Muscle of leg (tissue), 3 donors: ENCODE measurements at regions not wholly inside any gene's neighbourhood (a gene's known extent, or its start where the extent isn't known, plus 50 kb on each side); places are given as distances from the start of the nearest gene placed in this dataset.
"Not testable (repeated sequence)": the region's sequence is repeated elsewhere in the genome, so short reads cannot be mapped to it uniquely, and the experiment has no call there.

ENCODE experiments used
- DNase-seq: peaks from one replicate; pipeline ENCODE4 v3.0.0; 2013
- H3K27ac ChIP-seq: one replicate; pipeline ENCODE4 v1.5.1; 2013; ENCODE audit warnings: mild to moderate bottlenecking, low read length, control low read depth
- H3K27me3 ChIP-seq: one replicate; pipeline ENCODE4 v1.6.1; 2013; ENCODE audit warnings: low read length; ENCODE audit not compliant: control insufficient read depth, insufficient read depth
- H3K36me3 ChIP-seq: one replicate; pipeline ENCODE4 v1.6.1; 2013; ENCODE audit warnings: low read length; ENCODE audit not compliant: control insufficient read depth, insufficient read depth
- H3K4me1 ChIP-seq: one replicate; pipeline ENCODE4 v1.6.1; 2013; ENCODE audit warnings: low read length; ENCODE audit not compliant: control insufficient read depth, insufficient read depth
- H3K4me3 ChIP-seq: one replicate; pipeline ENCODE4 v1.5.1; 2013; ENCODE audit warnings: low read length, control low read depth
- H3K9me3 ChIP-seq: replicated peaks from 2 replicates; pipeline ENCODE4 v1.6.1; 2013; ENCODE audit warnings: low read depth, low read length; ENCODE audit not compliant: control insufficient read depth
- WGBS: methylation state at CpG from one replicate; pipeline ENCODE4 v1.1.5; 2013; ENCODE audit warnings: missing lambda C conversion rate; ENCODE audit not compliant: insufficient coverage; 5-methylcytosine and 5-hydroxymethylcytosine counted together

DNA sequence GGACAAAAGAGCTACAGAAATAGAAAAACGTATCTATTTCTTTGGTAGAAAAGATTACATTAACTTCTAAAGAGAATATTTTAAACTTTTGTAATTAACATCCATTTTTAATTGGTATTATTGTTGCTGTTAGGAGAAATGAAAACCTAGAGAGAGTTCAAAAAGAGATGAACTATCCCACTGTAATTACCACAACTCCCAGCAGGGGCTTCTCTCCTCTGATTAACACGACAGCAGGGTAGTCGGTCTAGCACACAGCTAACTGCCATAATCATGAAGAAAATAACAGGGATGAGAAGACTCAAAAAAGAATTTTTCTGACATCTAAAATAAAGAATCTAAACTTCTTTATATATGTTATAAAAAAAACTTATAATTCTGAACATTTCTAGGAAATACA, 86.2 kb upstream of the CDH9 start:
- H3K27me3 ChIP-seq, result no peaks in the 10 kb centered on the region
- no peak overlapping the region for H3K27ac ChIP-seq
- H3K9me3 ChIP-seq, result peaks cover 2% of the 10 kb centered on the region
- DNase-seq, result peak; percentile 5
- H3K4me1 ChIP-seq, result no peaks in the 10 kb centered on the region
- H3K4me3 ChIP-seq, result no peak overlapping the region
- no peaks in the 10 kb centered on the region for H3K36me3 ChIP-seq
- no CpG with 5 or more reads among the region's 3 CpGs for WGBS

DNA sequence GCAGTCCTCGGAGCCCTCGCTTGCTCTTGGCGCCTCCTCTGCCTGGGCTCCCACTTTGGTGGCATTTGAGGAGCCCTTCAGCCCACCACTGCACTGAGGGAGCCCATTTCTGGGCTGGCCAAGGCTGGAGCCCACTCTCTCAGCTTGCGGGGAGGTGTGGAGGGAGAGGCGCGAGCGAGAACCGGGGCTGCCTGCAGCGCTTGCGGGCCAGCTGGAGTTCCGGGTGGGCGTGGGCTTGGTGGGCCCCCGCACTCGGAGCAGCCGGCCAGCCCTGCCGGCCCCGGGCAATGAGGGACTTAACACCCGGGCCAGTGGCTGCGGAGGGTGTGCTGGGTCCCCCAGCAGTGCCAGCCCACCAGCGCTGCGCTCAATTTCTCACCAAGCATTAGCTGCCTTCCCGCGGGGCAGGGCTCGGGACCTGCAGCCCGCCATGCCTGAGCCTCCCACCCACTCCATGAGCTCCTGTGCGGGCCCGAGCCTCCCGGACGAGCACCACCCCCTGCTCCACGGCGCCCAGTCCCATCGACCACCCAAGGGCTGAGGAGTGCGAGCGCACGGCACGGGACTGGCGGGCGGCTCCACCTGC, 81.4 kb upstream of the CDH9 start:
- H3K4me3 ChIP-seq, H3K27me3 ChIP-seq: not testable (repeated sequence)
- 100% methylated on average over 19 of the region's 38 CpGs for WGBS

DNA sequence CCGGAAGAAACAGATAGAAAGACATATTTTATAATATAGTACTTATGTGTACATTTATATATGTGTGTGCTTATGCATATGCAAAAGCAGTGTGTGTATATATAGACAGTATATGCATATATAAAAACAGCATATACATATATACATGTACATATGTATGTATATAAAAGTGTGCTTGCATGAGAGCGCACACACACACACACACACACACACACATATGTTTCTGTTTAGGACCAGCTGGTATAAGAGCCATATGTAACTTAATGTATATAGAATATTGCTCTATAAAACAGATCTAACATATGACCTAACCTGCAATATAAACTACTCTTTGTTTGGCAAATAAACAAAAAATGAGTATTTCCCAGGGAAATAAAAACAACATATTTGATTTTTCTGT, 65.1 kb upstream of the CDH9 start:
- Histone ChIP-seq H3K4me3 (no peak overlapping the region), H3K4me1 (no peaks in the 10 kb centered on the region), H3K9me3 (no peaks in the 10 kb centered on the region), H3K27ac (no peak overlapping the region), H3K36me3 (no peaks in the 10 kb centered on the region), H3K27me3 (no peaks in the 10 kb centered on the region)
- WGBS, result no CpG with 5 or more reads among the region's 2 CpGs
- no peak for DNase-seq

More for the DNA sequence above, 81.4 kb upstream of the CDH9 start:
- H3K36me3 ChIP-seq, H3K27ac ChIP-seq, H3K4me1 ChIP-seq, DNase-seq, H3K9me3 ChIP-seq: not testable (repeated sequence)

- H3K36me3 ChIP-seq, result not testable (repeated sequence)
- 87% methylated on average over 8 of the region's 16 CpGs for WGBS
Observed at GRCh38 chr5:27095761-27096160, 57.4 kb upstream of the CDH9 start.

GRCh38 chr5:27093279-27093678, 54.9 kb upstream of the CDH9 start:
- Histone ChIP-seq H3K9me3 (no peaks in the 10 kb centered on the region), H3K27ac (no peak overlapping the region), H3K4me3 (no peak overlapping the region), H3K4me1 (no peaks in the 10 kb centered on the region), H3K27me3 (no peaks in the 10 kb centered on the region), H3K36me3 (no peaks in the 10 kb centered on the region)
- no CpG with 5 or more reads among the region's 2 CpGs for WGBS
- no peak for DNase-seq

More at GRCh38 chr5:27095761-27096160, 57.4 kb upstream of the CDH9 start:
- H3K27me3 ChIP-seq, H3K9me3 ChIP-seq, H3K4me3 ChIP-seq, DNase-seq, H3K27ac ChIP-seq, H3K4me1 ChIP-seq: not testable (repeated sequence)

DNA sequence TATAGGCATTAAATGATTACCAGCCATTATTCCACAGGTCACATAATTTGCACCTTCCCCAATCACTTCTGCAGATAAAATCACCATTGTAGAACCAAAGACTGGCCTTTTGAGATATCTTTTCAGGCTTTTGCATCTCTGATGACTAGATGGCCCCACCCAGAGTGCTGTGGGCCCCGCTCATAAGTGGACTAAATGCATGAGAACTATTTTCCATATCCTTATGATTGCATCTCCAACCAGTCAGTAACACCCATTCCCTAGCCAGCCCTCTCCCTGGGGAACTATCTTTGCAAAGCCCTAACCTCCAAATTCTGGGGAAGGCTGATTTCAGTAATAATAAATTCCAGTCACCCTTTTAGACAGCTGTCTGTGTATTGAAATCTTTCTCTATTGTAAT, 53.5 kb upstream of the CDH9 start:
- H3K4me3 ChIP-seq, result no peak overlapping the region
- no peaks in the 10 kb centered on the region for H3K36me3 ChIP-seq
- no peaks in the 10 kb centered on the region for H3K4me1 ChIP-seq
- no peaks in the 10 kb centered on the region for H3K9me3 ChIP-seq
- H3K27ac ChIP-seq, result no peak overlapping the region
- no peaks in the 10 kb centered on the region for H3K27me3 ChIP-seq
- WGBS, result 75% methylated on average over 1 of the region's 1 CpG
- no peak for DNase-seq

DNA sequence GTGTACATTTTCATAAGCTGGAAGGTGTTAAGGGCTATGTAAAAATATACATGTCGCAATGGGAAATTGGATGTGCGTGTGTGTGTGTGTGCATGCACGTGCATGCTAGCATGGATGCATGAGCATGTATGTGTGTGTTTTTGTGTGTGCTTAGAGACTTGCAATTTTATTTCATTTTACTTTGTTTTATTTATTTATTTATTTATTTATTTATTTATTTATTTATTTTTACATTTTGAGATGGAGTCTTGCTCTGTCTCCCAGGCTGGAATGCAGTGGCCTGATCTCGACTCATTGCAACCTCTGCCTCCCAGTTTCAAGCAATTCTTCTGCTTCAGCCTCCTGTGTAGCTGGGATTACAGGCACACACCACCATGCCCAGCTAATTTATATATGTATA, 50.4 kb upstream of the CDH9 start:
- H3K4me1 ChIP-seq, H3K4me3 ChIP-seq, H3K27me3 ChIP-seq, DNase-seq, H3K27ac ChIP-seq, H3K36me3 ChIP-seq, H3K9me3 ChIP-seq: not testable (repeated sequence)
- WGBS, result 100% methylated on average over 1 of the region's 4 CpGs
